Common myeloid progenitor, CD34-positive (primary cell): ENCODE measurements at regions not wholly inside any gene's neighbourhood (a gene's known extent, or its start where the extent isn't known, plus 50 kb on each side); places are given as distances from the start of the nearest gene placed in this dataset.

Source experiments
- CTCF ChIA-PET: fragments of 350-600 bp; sonication (Branson Sonifier 250); formaldehyde crosslinking; loops from one replicate; lab custom pipeline; 2021; ENCODE audit warnings: antibody characterized with exemption; lab: Charles Lee
- POLR2A ChIA-PET: fragments of 350-600 bp; sonication (Branson Sonifier 250); formaldehyde crosslinking; loops from one replicate; lab custom pipeline; 2021; ENCODE audit warnings: antibody characterized with exemption; lab: Charles Lee
- DNase-seq, 3 donors: peaks; one replicate each; pipeline versions ENCODE4 v3.0.0 to v3.0.0-alpha.2; 2013
- H3K27ac ChIP-seq, 2 experiments: 1 replicate in 1 of 2; 2 replicates in 1 of 2; pipeline ENCODE4 v1.7.0; 2013; ENCODE audit warnings: inconsistent platforms in 2 of 2, low read length in 2 of 2, mild to moderate bottlenecking in 2 of 2, low read depth in 1 of 2, moderate library complexity in 1 of 2; ENCODE audit not compliant: severe bottlenecking in 2 of 2, insufficient read depth in 1 of 2, poor library complexity in 1 of 2
- H3K27me3 ChIP-seq, 5 experiments: replicated peaks in 2 of 5; 1 replicate in 3 of 5; 2 replicates in 2 of 5; pipeline versions ENCODE4 v1.6.1 to v1.7.0; 2013; ENCODE audit warnings: low read length in 4 of 5, mild to moderate bottlenecking in 2 of 5, moderate library complexity in 2 of 5, inconsistent platforms in 1 of 5; ENCODE audit not compliant: insufficient read depth in 5 of 5, control insufficient read depth in 4 of 5
- H3K36me3 ChIP-seq, 4 experiments: 1 replicate in 2 of 4; 2 replicates in 2 of 4; pipeline versions ENCODE4 v1.6.1 to v1.7.0; 2013; ENCODE audit warnings: low read length in 3 of 4, control low read depth in 1 of 4, mild to moderate bottlenecking in 1 of 4; ENCODE audit not compliant: control insufficient read depth in 4 of 4, insufficient read depth in 4 of 4
- H3K4me1 ChIP-seq, 4 experiments: 1 replicate in 3 of 4; 2 replicates in 1 of 4; pipeline versions ENCODE4 v1.6.1 to v1.7.1; 2013; ENCODE audit warnings: low read length in 3 of 4, mild to moderate bottlenecking in 3 of 4, control low read depth in 1 of 4, inconsistent platforms in 1 of 4, moderate library complexity in 1 of 4; ENCODE audit not compliant: control insufficient read depth in 4 of 4, insufficient read depth in 4 of 4; ENCODE audit errors: control extremely low read depth in 1 of 4
- H3K4me3 ChIP-seq, 7 experiments: 1 replicate in 4 of 7; 2 replicates in 3 of 7; pipeline versions ENCODE4 v1.5.1 to v1.7.0; 2013; ENCODE audit warnings: mild to moderate bottlenecking in 7 of 7, low read length in 6 of 7, moderate library complexity in 6 of 7, inconsistent platforms in 2 of 7, low read depth in 2 of 7, control low read depth in 1 of 7; ENCODE audit not compliant: insufficient read depth in 4 of 7, control insufficient read depth in 1 of 7; ENCODE audit errors: extremely low read depth in 1 of 7
- H3K9me3 ChIP-seq, 5 experiments: 1 replicate in 4 of 5; 2 replicates in 1 of 5; pipeline versions ENCODE4 v1.6.1 to v1.7.1; 2013; ENCODE audit warnings: low read length in 4 of 5, mild to moderate bottlenecking in 2 of 5, inconsistent platforms in 1 of 5, low read depth in 1 of 5, moderate library complexity in 1 of 5; ENCODE audit not compliant: control insufficient read depth in 4 of 5, insufficient read depth in 2 of 5; ENCODE audit errors: control extremely low read depth in 1 of 5
- WGBS: methylation state at CpG from one replicate; pipeline ENCODE4 v1.1.5; 2013; ENCODE audit not compliant: insufficient coverage; 5-methylcytosine and 5-hydroxymethylcytosine counted together

GRCh38 chr4:131411393-131411792, 1737.7 kb upstream of the PCDH10 start:
- ChIA-PET POLR2A (no interaction called here), CTCF (no interaction called here)
- DNase-seq = no peak
- Histone ChIP-seq H3K27ac (no peak overlapping the region), H3K4me3 (no peak overlapping the region), H3K27me3 (no peaks in the 10 kb centered on the region), H3K4me1 (no peaks in the 10 kb centered on the region), H3K36me3 (no peaks in the 10 kb centered on the region), H3K9me3 (peaks cover 0 to 3% (median 0%) of the 10 kb centered on the region in 5 experiments)
- 100% methylated on average over 1 of the region's 1 CpG for WGBS

GRCh38 chr4:131419147-131419546, 1729.9 kb upstream of the PCDH10 start:
- no peaks in the 10 kb centered on the region for H3K4me1 ChIP-seq
- CTCF ChIA-PET = no interaction called here
- DNase-seq = no peak
- H3K27me3 ChIP-seq = no peaks in the 10 kb centered on the region
- no peak overlapping the region for H3K4me3 ChIP-seq
- H3K27ac ChIP-seq = no peak overlapping the region
- H3K36me3 ChIP-seq = no peaks in the 10 kb centered on the region
- no peaks in the 10 kb centered on the region for H3K9me3 ChIP-seq
- POLR2A ChIA-PET = no interaction called here
- WGBS = no CpG with 5 or more reads among the region's 3 CpGs

- Histone ChIP-seq H3K9me3 (no peaks in the 10 kb centered on the region), H3K4me1 (no peaks in the 10 kb centered on the region), H3K36me3 (no peaks in the 10 kb centered on the region), H3K27me3 (no peaks in the 10 kb centered on the region), H3K27ac (no peak overlapping the region), H3K4me3 (no peak overlapping the region)
- WGBS = 90% methylated on average over 1 of the region's 3 CpGs
- no peak for DNase-seq
- CTCF ChIA-PET = no interaction called here
- POLR2A ChIA-PET = no interaction called here
Observed at GRCh38 chr4:131426023-131426758, 1722.9 kb upstream of the PCDH10 start.

GRCh38 chr4:131427000-131427399, 1722.1 kb upstream of the PCDH10 start:
- H3K9me3 ChIP-seq = no peaks in the 10 kb centered on the region
- ChIA-PET CTCF (no interaction called here), POLR2A (no interaction called here)
- WGBS = 67% methylated on average over 2 of the region's 2 CpGs
- H3K36me3 ChIP-seq = no peaks in the 10 kb centered on the region
- H3K27me3 ChIP-seq = no peaks in the 10 kb centered on the region
- no peak for DNase-seq
- H3K4me3 ChIP-seq = no peak overlapping the region
- H3K4me1 ChIP-seq = no peaks in the 10 kb centered on the region
- no peak overlapping the region for H3K27ac ChIP-seq

- no peaks in the 10 kb centered on the region for H3K9me3 ChIP-seq
- H3K4me1 ChIP-seq = no peaks in the 10 kb centered on the region
- H3K27ac ChIP-seq = no peak overlapping the region
- WGBS = 83% methylated on average over 1 of the region's 3 CpGs
- ChIA-PET CTCF (no interaction called here), POLR2A (no interaction called here)
- H3K4me3 ChIP-seq = no peak overlapping the region
- no peaks in the 10 kb centered on the region for H3K27me3 ChIP-seq
- no peaks in the 10 kb centered on the region for H3K36me3 ChIP-seq
- DNase-seq = no peak
Observed at GRCh38 chr4:131430302-131430701, 1718.8 kb upstream of the PCDH10 start.

GRCh38 chr4:131441004-131441688, 1707.9 kb upstream of the PCDH10 start:
- Histone ChIP-seq H3K36me3 (no peaks in the 10 kb centered on the region), H3K4me1 (no peaks in the 10 kb centered on the region), H3K4me3 (no peak overlapping the region), H3K9me3 (no peaks in the 10 kb centered on the region), H3K27me3 (no peaks in the 10 kb centered on the region), H3K27ac (no peak overlapping the region)
- ChIA-PET CTCF (no interaction called here), POLR2A (no interaction called here)
- WGBS = 80% methylated on average over 7 of the region's 7 CpGs
- no peak for DNase-seq

GRCh38 chr4:131447883-131448282, 1701.2 kb upstream of the PCDH10 start:
- Histone ChIP-seq H3K36me3 (no peaks in the 10 kb centered on the region), H3K27me3 (no peaks in the 10 kb centered on the region), H3K4me3 (no peak overlapping the region), H3K9me3 (no peaks in the 10 kb centered on the region), H3K4me1 (no peaks in the 10 kb centered on the region), H3K27ac (no peak overlapping the region)
- POLR2A ChIA-PET = no interaction called here
- DNase-seq = no peak
- WGBS = no CpG with 5 or more reads among the region's 6 CpGs
- CTCF ChIA-PET = no interaction called here
